Naive thymus-derived CD4-positive, alpha-beta T cell (primary cell): ENCODE measurements at regions not wholly inside any gene's neighbourhood (a gene's known extent, or its start where the extent isn't known, plus 50 kb on each side); places are given as distances from the start of the nearest gene placed in this dataset.

ENCODE experiments used
- ATAC-seq: fragments of 150-1000 bp; cut with Tn5 transposase; 2 replicates; pipeline ENCODE4 v1.10.0; 2021; ENCODE audit warnings: mild to moderate bottlenecking, moderate library complexity
- CTCF ChIA-PET: fragments of 350-600 bp; sonication (Branson Sonifier 250); formaldehyde crosslinking; loops from one replicate; lab custom pipeline; 2021; ENCODE audit warnings: antibody characterized with exemption; lab: Charles Lee
- POLR2A ChIA-PET: fragments of 350-600 bp; sonication (Branson Sonifier 250); formaldehyde crosslinking; loops from one replicate; lab custom pipeline; 2021; ENCODE audit warnings: antibody characterized with exemption, inconsistent platforms; lab: Charles Lee
- DNase-seq, 9 donors: peaks; one replicate each; pipeline versions ENCODE4 v3.0.0 to v3.0.0-alpha.2; 2020 to 2022; ENCODE audit warnings: mixed read lengths in 1 of 9
- H3K27ac ChIP-seq: one replicate; pipeline ENCODE4 v1.7.0; 2013; ENCODE audit warnings: mild to moderate bottlenecking, low read depth, low read length, moderate library complexity
- H3K27me3 ChIP-seq, 2 donors: one replicate each; pipeline ENCODE4 v1.7.0; 2013; ENCODE audit warnings: low read length in 2 of 2, mild to moderate bottlenecking in 2 of 2, moderate library complexity in 2 of 2; ENCODE audit not compliant: control insufficient read depth in 2 of 2, insufficient read depth in 2 of 2
- H3K36me3 ChIP-seq, 3 experiments: 1 replicate in 2 of 3; 2 replicates in 1 of 3; pipeline ENCODE4 v1.7.0; 2013; ENCODE audit warnings: low read length in 3 of 3, mild to moderate bottlenecking in 3 of 3, moderate library complexity in 1 of 3; ENCODE audit not compliant: insufficient read depth in 3 of 3, control insufficient read depth in 2 of 3
- H3K4me1 ChIP-seq, 2 donors: one replicate each; pipeline ENCODE4 v1.7.0; 2013; ENCODE audit warnings: low read length in 2 of 2, mild to moderate bottlenecking in 2 of 2, moderate library complexity in 1 of 2; ENCODE audit not compliant: control insufficient read depth in 2 of 2, insufficient read depth in 2 of 2
- H3K4me3 ChIP-seq: 2 replicates; pipeline ENCODE4 v1.7.0; 2013; ENCODE audit warnings: mild to moderate bottlenecking, low read length
- H3K9me3 ChIP-seq, 3 experiments: 1 replicate in 2 of 3; 2 replicates in 1 of 3; pipeline ENCODE4 v1.7.0; 2013; ENCODE audit warnings: low read length in 3 of 3; ENCODE audit not compliant: control insufficient read depth in 2 of 3
- H3K27ac Mint-ChIP-seq, 9 donors: one replicate each; pipeline ENCODE4 v1.8.0; 2020 to 2022; ENCODE audit warnings: mixed read lengths in 9 of 9, mild to moderate bottlenecking in 8 of 9, moderate library complexity in 5 of 9, inconsistent platforms in 2 of 9
- H3K27me3 Mint-ChIP-seq, 5 donors: one replicate each; pipeline ENCODE4 v1.8.0; 2021 to 2022; ENCODE audit warnings: mixed read lengths in 5 of 5, mild to moderate bottlenecking in 1 of 5
- H3K36me3 Mint-ChIP-seq, 5 donors: one replicate each; pipeline ENCODE4 v1.8.0; 2020 to 2022; ENCODE audit warnings: mixed read lengths in 5 of 5, mild to moderate bottlenecking in 3 of 5, inconsistent platforms in 1 of 5
- H3K4me1 Mint-ChIP-seq, 7 donors: one replicate each; pipeline ENCODE4 v1.8.0; 2020 to 2022; ENCODE audit warnings: mixed read lengths in 7 of 7, mild to moderate bottlenecking in 3 of 7, inconsistent platforms in 1 of 7
- H3K4me3 Mint-ChIP-seq, 10 donors: one replicate each; pipeline ENCODE4 v1.8.0; 2020 to 2022; ENCODE audit warnings: mild to moderate bottlenecking in 10 of 10, mixed read lengths in 10 of 10, moderate library complexity in 6 of 10, inconsistent platforms in 2 of 10
- H3K9me3 Mint-ChIP-seq, 11 donors: one replicate each; pipeline ENCODE4 v1.8.0; 2020 to 2022; ENCODE audit warnings: mixed read lengths in 11 of 11, mild to moderate bottlenecking in 4 of 11, inconsistent platforms in 1 of 11, moderate library complexity in 1 of 11
- intact Hi-C, 2 donors: fragments of 100-400 bp; cut with micrococcal nuclease; formaldehyde crosslinking; loops; one replicate each; pipeline ENCODE4 v1.15.1; 2023

GRCh38 chr1:187396226-187396625 is 567.5 kb downstream of the PLA2G4A start:
- Mint-ChIP-seq H3K4me1 (no peaks in the 10 kb centered on the region), H3K4me3 (no peak overlapping the region), H3K9me3 (peaks cover 0 to 19% (median 9%) of the 10 kb centered on the region in 11 donors), H3K36me3 (no peaks in the 10 kb centered on the region), H3K27ac (no peak overlapping the region), H3K27me3 (no peaks in the 10 kb centered on the region)
- H3K4me3 ChIP-seq = no peak overlapping the region
- no peaks in the 10 kb centered on the region for H3K4me1 ChIP-seq
- POLR2A ChIA-PET = no interaction called here
- intact Hi-C loops = no loop called here
- H3K9me3 ChIP-seq = no peaks in the 10 kb centered on the region
- DNase-seq (no peak), ATAC-seq (no peak)
- H3K27me3 ChIP-seq = no peaks in the 10 kb centered on the region
- no peaks in the 10 kb centered on the region for H3K36me3 ChIP-seq
- CTCF ChIA-PET = no interaction called here
- no peak overlapping the region for H3K27ac ChIP-seq

GRCh38 chr1:187396929-187397796 is 568.4 kb downstream of the PLA2G4A start:
- no peaks in the 10 kb centered on the region for H3K36me3 ChIP-seq
- CTCF ChIA-PET = no interaction called here
- H3K9me3 ChIP-seq = no peaks in the 10 kb centered on the region
- H3K27me3 ChIP-seq = no peaks in the 10 kb centered on the region
- Mint-ChIP-seq H3K36me3 (no peaks in the 10 kb centered on the region), H3K27ac (no peak overlapping the region), H3K27me3 (no peaks in the 10 kb centered on the region), H3K4me3 (no peak overlapping the region), H3K9me3 (peaks cover 0 to 19% (median 9%) of the 10 kb centered on the region in 11 donors), H3K4me1 (no peaks in the 10 kb centered on the region)
- H3K4me1 ChIP-seq = no peaks in the 10 kb centered on the region
- DNase-seq = no peak
- H3K4me3 ChIP-seq = no peak overlapping the region
- intact Hi-C loops = no loop called here
- POLR2A ChIA-PET = no interaction called here
- no peak for ATAC-seq
- no peak overlapping the region for H3K27ac ChIP-seq

GRCh38 chr1:187408212-187409004 is 579.7 kb downstream of the PLA2G4A start:
- POLR2A ChIA-PET = no interaction called here
- peaks cover 0 to 6% (median 1%) of the 10 kb centered on the region in 11 donors for H3K9me3 Mint-ChIP-seq
- no peak for ATAC-seq
- no peak for DNase-seq
- CTCF ChIA-PET = no interaction called here
- no peaks in the 10 kb centered on the region for H3K4me1 ChIP-seq
- H3K27me3 Mint-ChIP-seq = no peaks in the 10 kb centered on the region
- no peaks in the 10 kb centered on the region for H3K27me3 ChIP-seq
- no peak overlapping the region for H3K4me3 Mint-ChIP-seq
- H3K4me3 ChIP-seq = no peak overlapping the region
- H3K4me1 Mint-ChIP-seq = peaks cover 0 to 1% (median 0%) of the 10 kb centered on the region in 7 donors
- H3K36me3 ChIP-seq = no peaks in the 10 kb centered on the region
- no peak overlapping the region for H3K27ac ChIP-seq
- H3K27ac Mint-ChIP-seq = no peak overlapping the region
- H3K9me3 ChIP-seq = no peaks in the 10 kb centered on the region
- H3K36me3 Mint-ChIP-seq = no peaks in the 10 kb centered on the region
- intact Hi-C loops = no loop called here

GRCh38 chr1:187409341-187409740 is 580.6 kb downstream of the PLA2G4A start:
- H3K27ac ChIP-seq = no peak overlapping the region
- DNase-seq (no peak), ATAC-seq (no peak)
- no peaks in the 10 kb centered on the region for H3K27me3 Mint-ChIP-seq
- ChIA-PET POLR2A (no interaction called here), CTCF (no interaction called here)
- no peak overlapping the region for H3K4me3 Mint-ChIP-seq
- no peaks in the 10 kb centered on the region for H3K27me3 ChIP-seq
- intact Hi-C loops = no loop called here
- H3K36me3 ChIP-seq = no peaks in the 10 kb centered on the region
- no peaks in the 10 kb centered on the region for H3K36me3 Mint-ChIP-seq
- no peak overlapping the region for H3K27ac Mint-ChIP-seq
- no peaks in the 10 kb centered on the region for H3K9me3 ChIP-seq
- peaks cover 0 to 6% (median 1%) of the 10 kb centered on the region in 11 donors for H3K9me3 Mint-ChIP-seq
- no peaks in the 10 kb centered on the region for H3K4me1 ChIP-seq
- H3K4me1 Mint-ChIP-seq = peaks cover 0 to 1% (median 0%) of the 10 kb centered on the region in 7 donors
- no peak overlapping the region for H3K4me3 ChIP-seq

- no peak for DNase-seq
- H3K27ac ChIP-seq = no peak overlapping the region
- Mint-ChIP-seq H3K9me3 (peaks cover 0 to 6% (median 2%) of the 10 kb centered on the region in 11 donors), H3K36me3 (no peaks in the 10 kb centered on the region), H3K4me1 (peaks cover 0 to 1% (median 0%) of the 10 kb centered on the region in 7 donors), H3K27ac (no peak overlapping the region), H3K4me3 (no peak overlapping the region), H3K27me3 (no peaks in the 10 kb centered on the region)
- CTCF ChIA-PET = no interaction called here
- intact Hi-C loops = no loop called here
- H3K4me1 ChIP-seq = no peaks in the 10 kb centered on the region
- no peaks in the 10 kb centered on the region for H3K27me3 ChIP-seq
- H3K36me3 ChIP-seq = no peaks in the 10 kb centered on the region
- H3K4me3 ChIP-seq = no peak overlapping the region
- no peaks in the 10 kb centered on the region for H3K9me3 ChIP-seq
- POLR2A ChIA-PET = no interaction called here
- ATAC-seq = no peak
Measured at GRCh38 chr1:187411118-187411517, 582.4 kb downstream of the PLA2G4A start.

GRCh38 chr1:187413405-187414169 is 584.8 kb downstream of the PLA2G4A start:
- Mint-ChIP-seq H3K27me3 (no peaks in the 10 kb centered on the region), H3K4me1 (peaks cover 0 to 1% (median 0%) of the 10 kb centered on the region in 7 donors), H3K4me3 (no peak overlapping the region), H3K27ac (no peak overlapping the region), H3K36me3 (no peaks in the 10 kb centered on the region), H3K9me3 (peaks cover 0 to 13% (median 1%) of the 10 kb centered on the region in 11 donors)
- Histone ChIP-seq H3K36me3 (no peaks in the 10 kb centered on the region), H3K4me1 (no peaks in the 10 kb centered on the region), H3K27me3 (no peaks in the 10 kb centered on the region), H3K9me3 (no peaks in the 10 kb centered on the region), H3K27ac (no peak overlapping the region), H3K4me3 (no peak overlapping the region)
- intact Hi-C loops = no loop called here
- DNase-seq (no peak), ATAC-seq (no peak)
- CTCF ChIA-PET = no interaction called here
- POLR2A ChIA-PET = no interaction called here
